HEK293 (cell line): ENCODE measurements at regions not wholly inside any gene's neighbourhood (a gene's known extent, or its start where the extent isn't known, plus 50 kb on each side); places are given as distances from the start of the nearest gene placed in this dataset.

Experiments used
- ZNF2 ChIP-seq: fragments of 450-650 bp; formaldehyde crosslinking; IDR thresholded peaks from 2 replicates; pipeline ENCODE4 v1.5.1; 2016; ENCODE audit warnings: missing biosample characterization, missing genetic modification characterization
- ZNF221 ChIP-seq: fragments of 450-650 bp; formaldehyde crosslinking; IDR thresholded peaks from 2 replicates; pipeline ENCODE4 v1.5.1; 2017; ENCODE audit warnings: missing biosample characterization, missing genetic modification characterization, borderline replicate concordance
- ZNF366 ChIP-seq: fragments of 450-650 bp; formaldehyde crosslinking; conservative IDR thresholded peaks from 2 replicates; pipeline ENCODE4 v1.5.1; 2016; ENCODE audit warnings: missing biosample characterization, missing genetic modification characterization
- ZNF600 ChIP-seq: fragments of 450-650 bp; formaldehyde crosslinking; IDR thresholded peaks from 2 replicates; pipeline ENCODE4 v1.5.1; 2016; ENCODE audit warnings: missing biosample characterization, missing genetic modification characterization
- TF ChIP-seq, protein P1 (sequence below): fragments of 450-650 bp; formaldehyde crosslinking; IDR thresholded peaks from 2 replicates; pipeline ENCODE4 v1.5.1; 2017; ENCODE audit warnings: missing biosample characterization, mild to moderate bottlenecking, missing genetic modification characterization, moderate library complexity
- TF ChIP-seq, protein P2 (sequence below): fragments of 450-650 bp; formaldehyde crosslinking; IDR thresholded peaks from 2 replicates; pipeline ENCODE4 v1.5.1; 2016; ENCODE audit warnings: missing biosample characterization, missing genetic modification characterization
- TF ChIP-seq, protein P3 (sequence below): fragments of 450-650 bp; IDR thresholded peaks from 2 replicates; pipeline ENCODE4 v1.5.1; 2018; ENCODE audit warnings: missing biosample characterization, missing genetic modification characterization

DNA sequence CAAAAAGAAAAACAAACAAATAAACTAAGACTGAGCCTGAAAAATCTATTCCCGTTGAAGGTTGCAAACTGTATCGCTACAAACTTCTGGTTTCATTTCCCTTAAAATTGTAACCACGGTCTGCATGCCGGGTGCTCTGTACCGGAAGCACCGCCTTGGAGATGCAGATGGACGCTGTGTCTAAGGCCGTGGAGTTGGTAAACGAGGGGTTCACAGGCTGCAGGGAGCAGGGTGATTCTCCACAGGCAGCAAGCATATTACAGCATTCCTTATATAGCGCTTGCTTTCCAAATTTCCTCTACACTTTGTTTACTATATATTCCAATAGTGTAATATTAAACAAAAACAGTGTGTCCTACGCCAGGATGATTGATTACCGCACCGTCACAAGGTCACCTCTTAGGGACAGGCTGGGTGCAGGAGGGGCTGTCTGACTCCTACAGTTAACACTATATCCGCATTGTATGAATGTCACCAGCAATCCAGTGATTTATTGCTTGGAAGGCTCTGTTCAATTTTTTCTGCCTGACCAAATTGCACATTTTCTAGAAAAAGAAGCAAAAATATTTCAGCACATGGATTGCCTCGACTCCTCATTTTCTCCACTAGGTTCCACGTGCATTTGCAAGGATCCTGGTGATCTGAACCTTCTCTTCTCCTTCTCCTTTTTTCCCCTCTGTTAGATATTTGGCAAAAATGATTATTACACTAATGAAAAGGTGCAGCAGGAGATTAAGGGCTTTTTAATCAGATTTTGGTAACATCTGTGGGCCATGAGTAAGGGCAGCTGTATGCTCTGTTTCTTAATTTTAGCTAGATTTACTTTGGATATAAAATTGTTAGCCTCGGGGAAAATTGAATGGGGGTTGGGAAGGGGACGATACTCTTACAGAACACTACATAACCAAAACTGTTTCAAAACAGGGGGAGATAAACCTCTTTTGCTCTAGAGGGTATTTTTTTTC is 325.8 kb upstream of the MGMT start:
- TF ChIP-seq ZNF600 (no peak), ZNF2 (tag by site-specific recombination) (no peak), ZNF221 (tag by site-specific recombination) (no peak), ZNF366 (tag by site-specific recombination) (no peak)
- TF ChIP-seq, protein P1, sequence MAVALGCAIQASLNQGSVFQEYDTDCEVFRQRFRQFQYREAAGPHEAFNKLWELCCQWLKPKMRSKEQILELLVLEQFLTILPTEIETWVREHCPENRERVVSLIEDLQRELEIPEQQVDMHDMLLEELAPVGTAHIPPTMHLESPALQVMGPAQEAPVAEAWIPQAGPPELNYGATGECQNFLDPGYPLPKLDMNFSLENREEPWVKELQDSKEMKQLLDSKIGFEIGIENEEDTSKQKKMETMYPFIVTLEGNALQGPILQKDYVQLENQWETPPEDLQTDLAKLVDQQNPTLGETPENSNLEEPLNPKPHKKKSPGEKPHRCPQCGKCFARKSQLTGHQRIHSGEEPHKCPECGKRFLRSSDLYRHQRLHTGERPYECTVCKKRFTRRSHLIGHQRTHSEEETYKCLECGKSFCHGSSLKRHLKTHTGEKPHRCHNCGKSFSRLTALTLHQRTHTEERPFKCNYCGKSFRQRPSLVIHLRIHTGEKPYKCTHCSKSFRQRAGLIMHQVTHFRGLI (tag by site-specific recombination) = no peak
- TF ChIP-seq, protein P2, sequence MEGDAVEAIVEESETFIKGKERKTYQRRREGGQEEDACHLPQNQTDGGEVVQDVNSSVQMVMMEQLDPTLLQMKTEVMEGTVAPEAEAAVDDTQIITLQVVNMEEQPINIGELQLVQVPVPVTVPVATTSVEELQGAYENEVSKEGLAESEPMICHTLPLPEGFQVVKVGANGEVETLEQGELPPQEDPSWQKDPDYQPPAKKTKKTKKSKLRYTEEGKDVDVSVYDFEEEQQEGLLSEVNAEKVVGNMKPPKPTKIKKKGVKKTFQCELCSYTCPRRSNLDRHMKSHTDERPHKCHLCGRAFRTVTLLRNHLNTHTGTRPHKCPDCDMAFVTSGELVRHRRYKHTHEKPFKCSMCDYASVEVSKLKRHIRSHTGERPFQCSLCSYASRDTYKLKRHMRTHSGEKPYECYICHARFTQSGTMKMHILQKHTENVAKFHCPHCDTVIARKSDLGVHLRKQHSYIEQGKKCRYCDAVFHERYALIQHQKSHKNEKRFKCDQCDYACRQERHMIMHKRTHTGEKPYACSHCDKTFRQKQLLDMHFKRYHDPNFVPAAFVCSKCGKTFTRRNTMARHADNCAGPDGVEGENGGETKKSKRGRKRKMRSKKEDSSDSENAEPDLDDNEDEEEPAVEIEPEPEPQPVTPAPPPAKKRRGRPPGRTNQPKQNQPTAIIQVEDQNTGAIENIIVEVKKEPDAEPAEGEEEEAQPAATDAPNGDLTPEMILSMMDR (tag by site-specific recombination) = no peak
- TF ChIP-seq, protein P3, sequence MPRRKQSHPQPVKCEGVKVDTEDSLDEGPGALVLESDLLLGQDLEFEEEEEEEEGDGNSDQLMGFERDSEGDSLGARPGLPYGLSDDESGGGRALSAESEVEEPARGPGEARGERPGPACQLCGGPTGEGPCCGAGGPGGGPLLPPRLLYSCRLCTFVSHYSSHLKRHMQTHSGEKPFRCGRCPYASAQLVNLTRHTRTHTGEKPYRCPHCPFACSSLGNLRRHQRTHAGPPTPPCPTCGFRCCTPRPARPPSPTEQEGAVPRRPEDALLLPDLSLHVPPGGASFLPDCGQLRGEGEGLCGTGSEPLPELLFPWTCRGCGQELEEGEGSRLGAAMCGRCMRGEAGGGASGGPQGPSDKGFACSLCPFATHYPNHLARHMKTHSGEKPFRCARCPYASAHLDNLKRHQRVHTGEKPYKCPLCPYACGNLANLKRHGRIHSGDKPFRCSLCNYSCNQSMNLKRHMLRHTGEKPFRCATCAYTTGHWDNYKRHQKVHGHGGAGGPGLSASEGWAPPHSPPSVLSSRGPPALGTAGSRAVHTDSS (tag by site-specific recombination) = no peak
